GM23338 (cell line): ENCODE measurements at regions not wholly inside any gene's neighbourhood (a gene's known extent, or its start where the extent isn't known, plus 50 kb on each side); places are given as distances from the start of the nearest gene placed in this dataset.

Source experiments
- ATAC-seq: fragments of 200-7000 bp; cut with Tn5 transposase; 3 replicates; pipeline ENCODE4 v1.9.1; 2020
- DNase-seq: peaks from one replicate; pipeline ENCODE4 v3.0.0-alpha.2; 2015; ENCODE audit warnings: low spot score
- H2AFZ ChIP-seq: fragments of 200-600 bp; sonication (generic); 2 replicates; pipeline ENCODE4 v1.8.0; 2016; ENCODE audit warnings: antibody characterized with exemption, mild to moderate bottlenecking, moderate library complexity
- H3F3A ChIP-seq: fragments of 200-600 bp; sonication (generic); replicated peaks from 2 replicates; pipeline ENCODE4 v1.8.0; 2017; ENCODE audit warnings: antibody characterized with exemption, mixed run types, low read depth
- H3K27ac ChIP-seq: fragments of 200-600 bp; sonication (generic); 2 replicates; pipeline ENCODE4 v1.6.1; 2016; ENCODE audit warnings: low read depth
- H3K27me3 ChIP-seq: fragments of 200-600 bp; sonication (generic); 2 replicates; pipeline ENCODE4 v1.8.0; 2016; ENCODE audit warnings: mild to moderate bottlenecking, mixed run types, moderate library complexity; ENCODE audit not compliant: insufficient read depth
- H3K36me3 ChIP-seq: fragments of 200-600 bp; sonication (generic); 2 replicates; pipeline ENCODE4 v1.8.0; 2016; ENCODE audit warnings: mild to moderate bottlenecking; ENCODE audit not compliant: insufficient read depth
- H3K4me1 ChIP-seq: fragments of 200-600 bp; sonication (generic); 2 replicates; pipeline ENCODE4 v1.8.0; 2016; ENCODE audit warnings: mild to moderate bottlenecking, moderate library complexity; ENCODE audit not compliant: insufficient read depth
- H3K4me2 ChIP-seq: fragments of 200-600 bp; sonication (generic); 2 replicates; pipeline ENCODE4 v1.7.1; 2017; ENCODE audit warnings: mixed run types
- H3K4me3 ChIP-seq: fragments of 200-600 bp; sonication (generic); 2 replicates; pipeline ENCODE4 v1.6.1; 2016; ENCODE audit warnings: mixed run types
- H3K79me2 ChIP-seq: fragments of 200-600 bp; sonication (generic); replicated peaks from 2 replicates; pipeline ENCODE4 v1.8.0; 2017; ENCODE audit warnings: mild to moderate bottlenecking; ENCODE audit not compliant: insufficient read depth
- H3K9me2 ChIP-seq: fragments of 200-600 bp; sonication (generic); 2 replicates; pipeline ENCODE4 v1.8.0; 2017; ENCODE audit not compliant: insufficient read depth
- H4K20me1 ChIP-seq: fragments of 200-600 bp; sonication (generic); replicated peaks from 2 replicates; pipeline ENCODE4 v1.8.0; 2017; ENCODE audit warnings: mild to moderate bottlenecking; ENCODE audit not compliant: insufficient read depth
- H3K27ac Mint-ChIP-seq: 2 replicates; pipeline ENCODE4 v1.8.0; 2020; ENCODE audit warnings: inconsistent platforms, mild to moderate bottlenecking, moderate library complexity, mixed read lengths
- H3K27me3 Mint-ChIP-seq: 3 replicates; pipeline ENCODE4 v1.8.0; 2022; ENCODE audit warnings: low read depth, mild to moderate bottlenecking, moderate library complexity, mixed read lengths, inconsistent platforms; ENCODE audit not compliant: insufficient read depth, poor library complexity
- H3K36me3 Mint-ChIP-seq: 3 replicates; pipeline ENCODE4 v1.8.0; 2021; ENCODE audit warnings: low read depth, mild to moderate bottlenecking, inconsistent platforms, moderate library complexity, mixed read lengths
- H3K4me1 Mint-ChIP-seq: 3 replicates; pipeline ENCODE4 v1.8.0; 2020; ENCODE audit warnings: mild to moderate bottlenecking, inconsistent platforms, mixed read lengths
- H3K4me3 Mint-ChIP-seq: 3 replicates; pipeline ENCODE4 v1.8.0; 2021; ENCODE audit warnings: moderate library complexity, mild to moderate bottlenecking, inconsistent platforms, mixed read lengths
- H3K9me3 Mint-ChIP-seq: 3 replicates; pipeline ENCODE4 v1.8.0; 2020; ENCODE audit warnings: moderate library complexity, mild to moderate bottlenecking, inconsistent platforms, mixed read lengths
- CREB1 ChIP-seq: fragments of 250-450 bp; sonication (Bioruptor Pico); IDR thresholded peaks from 2 replicates; pipeline ENCODE4 v1.5.0; 2020; ENCODE audit warnings: low read depth, mild to moderate bottlenecking, moderate library complexity
- EZH2 ChIP-seq: fragments of 200-600 bp; sonication (generic); IDR thresholded peaks from one replicate; pipeline ENCODE4 v1.8.0; 2017; ENCODE audit warnings: antibody characterized with exemption, mild to moderate bottlenecking, low read depth; ENCODE audit not compliant: unreplicated experiment
- EZH2phosphoT487 ChIP-seq: fragments of 200-600 bp; sonication (generic); IDR thresholded peaks from one replicate; pipeline ENCODE4 v1.8.1; 2018; ENCODE audit warnings: antibody characterized with exemption; ENCODE audit not compliant: unreplicated experiment
- JUNB ChIP-seq: IDR thresholded peaks from one replicate; pipeline ENCODE4 v1.6.1; 2016; ENCODE audit warnings: antibody characterized with exemption; ENCODE audit not compliant: unreplicated experiment
- NANOG ChIP-seq: IDR thresholded peaks from 2 replicates; pipeline ENCODE4 v1.6.1; 2016; ENCODE audit warnings: antibody characterized with exemption, borderline replicate concordance
- POLR2AphosphoS5 ChIP-seq: IDR thresholded peaks from 2 replicates; pipeline ENCODE4 v1.6.1; 2016; ENCODE audit warnings: antibody characterized with exemption, low read depth
- STAT1 ChIP-seq: IDR thresholded peaks from one replicate; pipeline ENCODE4 v1.6.1; 2016; ENCODE audit warnings: antibody characterized with exemption; ENCODE audit not compliant: unreplicated experiment
- ZNF114 ChIP-seq: fragments of 250-450 bp; sonication (Bioruptor Pico); IDR thresholded peaks from 2 replicates; pipeline ENCODE4 v1.5.0; 2020; ENCODE audit warnings: mild to moderate bottlenecking, moderate library complexity
- ZNF331 ChIP-seq: fragments of 250-450 bp; sonication (Bioruptor Pico); IDR thresholded peaks from 2 replicates; pipeline ENCODE4 v1.5.0; 2020; ENCODE audit warnings: low read depth, mild to moderate bottlenecking, moderate library complexity
- TF ChIP-seq, protein P1 (sequence below): IDR thresholded peaks from one replicate; pipeline ENCODE4 v1.6.1; 2018; ENCODE audit warnings: antibody characterized with exemption; ENCODE audit not compliant: unreplicated experiment
- TF ChIP-seq, protein P2 (sequence below), 2 experiments: fragments of 200-600 bp in 1 of 2; sonication (generic) in 1 of 2; conservative IDR thresholded peaks; 2 replicates each; pipeline versions ENCODE4 v1.5.1 to v1.6.1; 2016 to 2017; ENCODE audit warnings: antibody characterized with exemption in 2 of 2, low read depth in 2 of 2, mild to moderate bottlenecking in 2 of 2, moderate library complexity in 1 of 2
- TF ChIP-seq, protein P3 (sequence below): IDR thresholded peaks from 2 replicates; pipeline ENCODE4 v1.6.1; 2016; ENCODE audit warnings: antibody characterized with exemption
- TF ChIP-seq, protein P4 (sequence below): fragments of 250-450 bp; sonication (Bioruptor Pico); IDR thresholded peaks from 2 replicates; pipeline ENCODE4 v1.5.0; 2020; ENCODE audit warnings: mild to moderate bottlenecking, moderate library complexity

GRCh38 chr5:164663198-164663989, 1158.0 kb downstream of the MAT2B start:
- ATAC-seq = no peak
- H3K9me3 Mint-ChIP-seq = peaks cover 2% of the 10 kb centered on the region; the same call in 1 of the 3 replicates

More at GRCh38 chr5:164663198-164663989, 1158.0 kb downstream of the MAT2B start:
- H3K4me1 Mint-ChIP-seq = no peaks in the 10 kb centered on the region
- H3K27ac ChIP-seq = no peak overlapping the region
- no peak overlapping the region for H3K27ac Mint-ChIP-seq
- peaks cover 2% of the 10 kb centered on the region for H3K27me3 Mint-ChIP-seq
- no peaks in the 10 kb centered on the region for H3K36me3 ChIP-seq
- H3F3A ChIP-seq = no peaks in the 10 kb centered on the region
- TF ChIP-seq, protein P1, sequence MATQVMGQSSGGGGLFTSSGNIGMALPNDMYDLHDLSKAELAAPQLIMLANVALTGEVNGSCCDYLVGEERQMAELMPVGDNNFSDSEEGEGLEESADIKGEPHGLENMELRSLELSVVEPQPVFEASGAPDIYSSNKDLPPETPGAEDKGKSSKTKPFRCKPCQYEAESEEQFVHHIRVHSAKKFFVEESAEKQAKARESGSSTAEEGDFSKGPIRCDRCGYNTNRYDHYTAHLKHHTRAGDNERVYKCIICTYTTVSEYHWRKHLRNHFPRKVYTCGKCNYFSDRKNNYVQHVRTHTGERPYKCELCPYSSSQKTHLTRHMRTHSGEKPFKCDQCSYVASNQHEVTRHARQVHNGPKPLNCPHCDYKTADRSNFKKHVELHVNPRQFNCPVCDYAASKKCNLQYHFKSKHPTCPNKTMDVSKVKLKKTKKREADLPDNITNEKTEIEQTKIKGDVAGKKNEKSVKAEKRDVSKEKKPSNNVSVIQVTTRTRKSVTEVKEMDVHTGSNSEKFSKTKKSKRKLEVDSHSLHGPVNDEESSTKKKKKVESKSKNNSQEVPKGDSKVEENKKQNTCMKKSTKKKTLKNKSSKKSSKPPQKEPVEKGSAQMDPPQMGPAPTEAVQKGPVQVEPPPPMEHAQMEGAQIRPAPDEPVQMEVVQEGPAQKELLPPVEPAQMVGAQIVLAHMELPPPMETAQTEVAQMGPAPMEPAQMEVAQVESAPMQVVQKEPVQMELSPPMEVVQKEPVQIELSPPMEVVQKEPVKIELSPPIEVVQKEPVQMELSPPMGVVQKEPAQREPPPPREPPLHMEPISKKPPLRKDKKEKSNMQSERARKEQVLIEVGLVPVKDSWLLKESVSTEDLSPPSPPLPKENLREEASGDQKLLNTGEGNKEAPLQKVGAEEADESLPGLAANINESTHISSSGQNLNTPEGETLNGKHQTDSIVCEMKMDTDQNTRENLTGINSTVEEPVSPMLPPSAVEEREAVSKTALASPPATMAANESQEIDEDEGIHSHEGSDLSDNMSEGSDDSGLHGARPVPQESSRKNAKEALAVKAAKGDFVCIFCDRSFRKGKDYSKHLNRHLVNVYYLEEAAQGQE = no peak
- TF ChIP-seq POLR2AphosphoS5 = no peak
- no peak for TF ChIP-seq EZH2
- TF ChIP-seq NANOG = no peak
- TF ChIP-seq JUNB = no peak
- TF ChIP-seq, protein P2, sequence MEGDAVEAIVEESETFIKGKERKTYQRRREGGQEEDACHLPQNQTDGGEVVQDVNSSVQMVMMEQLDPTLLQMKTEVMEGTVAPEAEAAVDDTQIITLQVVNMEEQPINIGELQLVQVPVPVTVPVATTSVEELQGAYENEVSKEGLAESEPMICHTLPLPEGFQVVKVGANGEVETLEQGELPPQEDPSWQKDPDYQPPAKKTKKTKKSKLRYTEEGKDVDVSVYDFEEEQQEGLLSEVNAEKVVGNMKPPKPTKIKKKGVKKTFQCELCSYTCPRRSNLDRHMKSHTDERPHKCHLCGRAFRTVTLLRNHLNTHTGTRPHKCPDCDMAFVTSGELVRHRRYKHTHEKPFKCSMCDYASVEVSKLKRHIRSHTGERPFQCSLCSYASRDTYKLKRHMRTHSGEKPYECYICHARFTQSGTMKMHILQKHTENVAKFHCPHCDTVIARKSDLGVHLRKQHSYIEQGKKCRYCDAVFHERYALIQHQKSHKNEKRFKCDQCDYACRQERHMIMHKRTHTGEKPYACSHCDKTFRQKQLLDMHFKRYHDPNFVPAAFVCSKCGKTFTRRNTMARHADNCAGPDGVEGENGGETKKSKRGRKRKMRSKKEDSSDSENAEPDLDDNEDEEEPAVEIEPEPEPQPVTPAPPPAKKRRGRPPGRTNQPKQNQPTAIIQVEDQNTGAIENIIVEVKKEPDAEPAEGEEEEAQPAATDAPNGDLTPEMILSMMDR (conservative IDR thresholded peaks at IDR 0.05; ENCODE audit: low read depth in 2 of 2) = no peak
- TF ChIP-seq STAT1 = no peak
- no peak for TF ChIP-seq ZNF114 (CRISPR knock-in tag)
- TF ChIP-seq, protein P3, sequence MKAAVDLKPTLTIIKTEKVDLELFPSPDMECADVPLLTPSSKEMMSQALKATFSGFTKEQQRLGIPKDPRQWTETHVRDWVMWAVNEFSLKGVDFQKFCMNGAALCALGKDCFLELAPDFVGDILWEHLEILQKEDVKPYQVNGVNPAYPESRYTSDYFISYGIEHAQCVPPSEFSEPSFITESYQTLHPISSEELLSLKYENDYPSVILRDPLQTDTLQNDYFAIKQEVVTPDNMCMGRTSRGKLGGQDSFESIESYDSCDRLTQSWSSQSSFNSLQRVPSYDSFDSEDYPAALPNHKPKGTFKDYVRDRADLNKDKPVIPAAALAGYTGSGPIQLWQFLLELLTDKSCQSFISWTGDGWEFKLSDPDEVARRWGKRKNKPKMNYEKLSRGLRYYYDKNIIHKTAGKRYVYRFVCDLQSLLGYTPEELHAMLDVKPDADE = no peak
- no peak for TF ChIP-seq EZH2phosphoT487
- TF ChIP-seq CREB1 (CRISPR knock-in tag) = no peak
- TF ChIP-seq, protein P4, sequence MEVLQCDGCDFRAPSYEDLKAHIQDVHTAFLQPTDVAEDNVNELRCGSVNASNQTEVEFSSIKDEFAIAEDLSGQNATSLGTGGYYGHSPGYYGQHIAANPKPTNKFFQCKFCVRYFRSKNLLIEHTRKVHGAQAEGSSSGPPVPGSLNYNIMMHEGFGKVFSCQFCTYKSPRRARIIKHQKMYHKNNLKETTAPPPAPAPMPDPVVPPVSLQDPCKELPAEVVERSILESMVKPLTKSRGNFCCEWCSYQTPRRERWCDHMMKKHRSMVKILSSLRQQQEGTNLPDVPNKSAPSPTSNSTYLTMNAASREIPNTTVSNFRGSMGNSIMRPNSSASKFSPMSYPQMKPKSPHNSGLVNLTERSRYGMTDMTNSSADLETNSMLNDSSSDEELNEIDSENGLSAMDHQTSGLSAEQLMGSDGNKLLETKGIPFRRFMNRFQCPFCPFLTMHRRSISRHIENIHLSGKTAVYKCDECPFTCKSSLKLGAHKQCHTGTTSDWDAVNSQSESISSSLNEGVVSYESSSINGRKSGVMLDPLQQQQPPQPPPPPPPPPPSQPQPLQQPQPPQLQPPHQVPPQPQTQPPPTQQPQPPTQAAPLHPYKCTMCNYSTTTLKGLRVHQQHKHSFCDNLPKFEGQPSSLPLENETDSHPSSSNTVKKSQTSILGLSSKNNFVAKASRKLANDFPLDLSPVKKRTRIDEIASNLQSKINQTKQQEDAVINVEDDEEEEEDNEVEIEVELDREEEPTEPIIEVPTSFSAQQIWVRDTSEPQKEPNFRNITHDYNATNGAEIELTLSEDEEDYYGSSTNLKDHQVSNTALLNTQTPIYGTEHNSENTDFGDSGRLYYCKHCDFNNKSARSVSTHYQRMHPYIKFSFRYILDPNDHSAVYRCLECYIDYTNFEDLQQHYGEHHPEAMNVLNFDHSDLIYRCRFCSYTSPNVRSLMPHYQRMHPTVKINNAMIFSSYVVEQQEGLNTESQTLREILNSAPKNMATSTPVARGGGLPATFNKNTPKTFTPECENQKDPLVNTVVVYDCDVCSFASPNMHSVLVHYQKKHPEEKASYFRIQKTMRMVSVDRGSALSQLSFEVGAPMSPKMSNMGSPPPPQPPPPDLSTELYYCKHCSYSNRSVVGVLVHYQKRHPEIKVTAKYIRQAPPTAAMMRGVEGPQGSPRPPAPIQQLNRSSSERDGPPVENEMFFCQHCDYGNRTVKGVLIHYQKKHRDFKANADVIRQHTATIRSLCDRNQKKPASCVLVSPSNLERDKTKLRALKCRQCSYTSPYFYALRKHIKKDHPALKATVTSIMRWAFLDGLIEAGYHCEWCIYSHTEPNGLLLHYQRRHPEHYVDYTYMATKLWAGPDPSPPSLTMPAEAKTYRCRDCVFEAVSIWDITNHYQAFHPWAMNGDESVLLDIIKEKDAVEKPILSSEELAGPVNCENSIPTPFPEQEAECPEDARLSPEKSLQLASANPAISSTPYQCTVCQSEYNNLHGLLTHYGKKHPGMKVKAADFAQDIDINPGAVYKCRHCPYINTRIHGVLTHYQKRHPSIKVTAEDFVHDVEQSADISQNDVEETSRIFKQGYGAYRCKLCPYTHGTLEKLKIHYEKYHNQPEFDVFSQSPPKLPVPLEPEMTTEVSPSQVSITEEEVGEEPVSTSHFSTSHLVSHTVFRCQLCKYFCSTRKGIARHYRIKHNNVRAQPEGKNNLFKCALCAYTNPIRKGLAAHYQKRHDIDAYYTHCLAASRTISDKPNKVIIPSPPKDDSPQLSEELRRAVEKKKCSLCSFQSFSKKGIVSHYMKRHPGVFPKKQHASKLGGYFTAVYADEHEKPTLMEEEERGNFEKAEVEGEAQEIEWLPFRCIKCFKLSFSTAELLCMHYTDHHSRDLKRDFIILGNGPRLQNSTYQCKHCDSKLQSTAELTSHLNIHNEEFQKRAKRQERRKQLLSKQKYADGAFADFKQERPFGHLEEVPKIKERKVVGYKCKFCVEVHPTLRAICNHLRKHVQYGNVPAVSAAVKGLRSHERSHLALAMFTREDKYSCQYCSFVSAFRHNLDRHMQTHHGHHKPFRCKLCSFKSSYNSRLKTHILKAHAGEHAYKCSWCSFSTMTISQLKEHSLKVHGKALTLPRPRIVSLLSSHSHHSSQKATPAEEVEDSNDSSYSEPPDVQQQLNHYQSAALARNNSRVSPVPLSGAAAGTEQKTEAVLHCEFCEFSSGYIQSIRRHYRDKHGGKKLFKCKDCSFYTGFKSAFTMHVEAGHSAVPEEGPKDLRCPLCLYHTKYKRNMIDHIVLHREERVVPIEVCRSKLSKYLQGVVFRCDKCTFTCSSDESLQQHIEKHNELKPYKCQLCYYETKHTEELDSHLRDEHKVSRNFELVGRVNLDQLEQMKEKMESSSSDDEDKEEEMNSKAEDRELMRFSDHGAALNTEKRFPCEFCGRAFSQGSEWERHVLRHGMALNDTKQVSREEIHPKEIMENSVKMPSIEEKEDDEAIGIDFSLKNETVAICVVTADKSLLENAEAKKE = no peak
- TF ChIP-seq ZNF331 = no peak
- no peaks in the 10 kb centered on the region for H4K20me1 ChIP-seq
- no peaks in the 10 kb centered on the region for H3K27me3 ChIP-seq
- no peaks in the 10 kb centered on the region; the same call in 1 of the 2 replicates for H3K4me1 ChIP-seq
- H3K36me3 Mint-ChIP-seq = no peaks in the 10 kb centered on the region; the same call in 2 of the 3 replicates
- DNase-seq = no peak
- H3K4me3 ChIP-seq = no peak overlapping the region
- H3K9me2 ChIP-seq = peaks cover 4% of the 10 kb centered on the region; the same call in 1 of the 2 replicates
- H3K79me2 ChIP-seq = no peaks in the 10 kb centered on the region
- H3K4me2 ChIP-seq = no peak overlapping the region
- no peak overlapping the region for H2AFZ ChIP-seq
- no peak overlapping the region for H3K4me3 Mint-ChIP-seq
